ENCODE measurements at regions not wholly inside any gene's neighbourhood (a gene's known extent, or its start where the extent isn't known, plus 50 kb on each side); places are given as distances from the start of the nearest gene placed in this dataset. TPM values are rescaled to one million over a fixed set of nuclear protein-coding genes. Genes with fewer than 3 reads are reported as not detected.

GRCh38 chrX:147850875-147851274 lies 60.8 kb upstream of the FMR1 start:
- Histone ChIP-seq H3K4me2 (ENCODE audit: insufficient read depth, low read length, poor library complexity, severe bottlenecking) (no peak overlapping the region), H3K36me3 (replicated peaks in 1 of 2; ENCODE audit: control insufficient read depth in 2 of 2, insufficient read depth in 2 of 2, low read length in 2 of 2) (no peaks in the 10 kb centered on the region), H4K91ac (ENCODE audit: low read depth, low read length, poor library complexity) (no peak overlapping the region), H2AK5ac (ENCODE audit: low read depth, low read length) (no peak overlapping the region), H2BK120ac (ENCODE audit: low read depth, low read length) (no peak overlapping the region), H3K9ac (ENCODE audit: low read depth, low read length, poor library complexity) (no peak overlapping the region), H2BK12ac (ENCODE audit: low read length) (no peak overlapping the region), H2AFZ (ENCODE audit: low read length) (no peak overlapping the region), H3K79me1 (ENCODE audit: low read depth, low read length) (no peaks in the 10 kb centered on the region), H4K8ac (ENCODE audit: low read depth, low read length) (no peak overlapping the region), H3K4ac (ENCODE audit: low read length) (no peak overlapping the region), H3K9me3 (replicated peaks in 1 of 2; ENCODE audit: control insufficient read depth in 2 of 2, insufficient read depth in 1 of 2, low read depth in 1 of 2, low read length in 2 of 2) (no peaks in the 10 kb centered on the region), H3K18ac (ENCODE audit: low read length) (no peak overlapping the region), H3K14ac (ENCODE audit: low read length) (no peak overlapping the region), H3K27ac (replicated peaks; ENCODE audit: low read length) (no peak overlapping the region), H3K23ac (ENCODE audit: low read depth, low read length, poor library complexity) (no peak overlapping the region), H3K27me3 (ENCODE audit: control insufficient read depth in 3 of 3, insufficient read depth in 3 of 3, low read depth in 1 of 3, low read length in 3 of 3) (no peaks in the 10 kb centered on the region), H2BK5ac (ENCODE audit: low read length) (no peak overlapping the region), H2BK15ac (ENCODE audit: low read length) (no peak overlapping the region), H3K4me3 (ENCODE audit: low read length in 2 of 2) (no peak overlapping the region), H3K4me1 (ENCODE audit: control insufficient read depth in 2 of 2, insufficient read depth in 1 of 2, low read depth in 1 of 2, low read length in 2 of 2) (peaks cover 0 to 2% of the 10 kb centered on the region in 2 donors)
- no CpG with 5 or more reads among the region's 3 CpGs for WGBS, 2 donors (ENCODE audit: extremely low coverage in 2 of 2, insufficient read length in 2 of 2, insufficient replicate concordance in 1 of 2)
- no peak for DNase-seq (ENCODE audit: low spot score)

DNA sequence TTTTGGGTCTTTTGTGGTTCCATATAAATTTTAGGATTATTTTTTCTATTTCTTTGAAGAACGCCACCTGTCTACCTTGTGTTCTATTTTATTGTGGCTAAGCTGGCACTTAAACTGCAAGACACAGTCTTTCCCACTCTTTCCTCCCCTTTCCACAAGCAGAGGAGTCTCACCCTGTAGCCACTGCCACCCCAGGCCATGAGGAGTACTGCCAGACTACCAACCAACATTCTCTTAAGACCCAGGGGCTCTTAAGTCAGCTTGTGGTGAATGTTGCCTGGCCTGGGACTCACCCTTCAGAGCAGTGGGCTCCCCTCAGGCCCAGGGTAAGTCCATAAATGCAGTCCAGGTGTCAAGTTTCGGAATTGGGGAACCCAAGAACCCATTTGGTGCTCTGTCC lies 58.0 kb upstream of the FMR1 start:
- H3K14ac ChIP-seq (ENCODE audit: low read length): no peak overlapping the region
- peaks cover 0 to 2% of the 10 kb centered on the region in 2 donors for H3K4me1 ChIP-seq (ENCODE audit: control insufficient read depth in 2 of 2, insufficient read depth in 1 of 2, low read depth in 1 of 2, low read length in 2 of 2)
- no peak overlapping the region for H3K18ac ChIP-seq (ENCODE audit: low read length)
- no peak overlapping the region for H3K4me2 ChIP-seq (ENCODE audit: insufficient read depth, low read length, poor library complexity, severe bottlenecking)
- H2BK5ac ChIP-seq (ENCODE audit: low read length): no peak overlapping the region
- H3K4me3 ChIP-seq (ENCODE audit: low read length in 2 of 2): no peak overlapping the region
- H3K27ac ChIP-seq (replicated peaks; ENCODE audit: low read length): no peak overlapping the region
- no peaks in the 10 kb centered on the region for H3K79me1 ChIP-seq (ENCODE audit: low read depth, low read length)
- H2AFZ ChIP-seq (ENCODE audit: low read length): no peak overlapping the region
- no peak for DNase-seq (ENCODE audit: low spot score)
- H2BK120ac ChIP-seq (ENCODE audit: low read depth, low read length): no peak overlapping the region
- H4K8ac ChIP-seq (ENCODE audit: low read depth, low read length): no peak overlapping the region
- H3K9me3 ChIP-seq (replicated peaks in 1 of 2; ENCODE audit: control insufficient read depth in 2 of 2, insufficient read depth in 1 of 2, low read depth in 1 of 2, low read length in 2 of 2): no peaks in the 10 kb centered on the region
- no peaks in the 10 kb centered on the region for H3K36me3 ChIP-seq (replicated peaks in 1 of 2; ENCODE audit: control insufficient read depth in 2 of 2, insufficient read depth in 2 of 2, low read length in 2 of 2)
- no CpG with 5 or more reads among the region's 2 CpGs for WGBS, 2 donors (ENCODE audit: extremely low coverage in 2 of 2, insufficient read length in 2 of 2, insufficient replicate concordance in 1 of 2)
- no peaks in the 10 kb centered on the region for H3K27me3 ChIP-seq (ENCODE audit: control insufficient read depth in 3 of 3, insufficient read depth in 3 of 3, low read depth in 1 of 3, low read length in 3 of 3)
- no peak overlapping the region for H2AK5ac ChIP-seq (ENCODE audit: low read depth, low read length)
- no peak overlapping the region for H4K91ac ChIP-seq (ENCODE audit: low read depth, low read length, poor library complexity)
- H2BK15ac ChIP-seq (ENCODE audit: low read length): no peak overlapping the region
- H3K4ac ChIP-seq (ENCODE audit: low read length): no peak overlapping the region
- H3K23ac ChIP-seq (ENCODE audit: low read depth, low read length, poor library complexity): no peak overlapping the region
- H3K9ac ChIP-seq (ENCODE audit: low read depth, low read length, poor library complexity): no peak overlapping the region
- no peak overlapping the region for H2BK12ac ChIP-seq (ENCODE audit: low read length)

- no peak overlapping the region for H2BK12ac ChIP-seq (ENCODE audit: low read length)
- no peak overlapping the region for H2AFZ ChIP-seq (ENCODE audit: low read length)
- no peak overlapping the region for H2AK5ac ChIP-seq (ENCODE audit: low read depth, low read length)
- H3K27me3 ChIP-seq (ENCODE audit: control insufficient read depth in 3 of 3, insufficient read depth in 3 of 3, low read depth in 1 of 3, low read length in 3 of 3): no peaks in the 10 kb centered on the region
- no peak overlapping the region for H3K4me2 ChIP-seq (ENCODE audit: insufficient read depth, low read length, poor library complexity, severe bottlenecking)
- H3K23ac ChIP-seq (ENCODE audit: low read depth, low read length, poor library complexity): no peak overlapping the region
- no peak overlapping the region for H3K4ac ChIP-seq (ENCODE audit: low read length)
- no peak overlapping the region for H3K4me3 ChIP-seq (ENCODE audit: low read length in 2 of 2)
- H3K9me3 ChIP-seq (replicated peaks in 1 of 2; ENCODE audit: control insufficient read depth in 2 of 2, insufficient read depth in 1 of 2, low read depth in 1 of 2, low read length in 2 of 2): no peaks in the 10 kb centered on the region
- H4K91ac ChIP-seq (ENCODE audit: low read depth, low read length, poor library complexity): no peak overlapping the region
- no peaks in the 10 kb centered on the region for H3K36me3 ChIP-seq (replicated peaks in 1 of 2; ENCODE audit: control insufficient read depth in 2 of 2, insufficient read depth in 2 of 2, low read length in 2 of 2)
- H2BK120ac ChIP-seq (ENCODE audit: low read depth, low read length): no peak overlapping the region
- DNase-seq (ENCODE audit: low spot score): no peak
- H3K4me1 ChIP-seq (ENCODE audit: control insufficient read depth in 2 of 2, insufficient read depth in 1 of 2, low read depth in 1 of 2, low read length in 2 of 2): no peaks in the 10 kb centered on the region
- no CpG with 5 or more reads among the region's 2 CpGs for WGBS, 2 donors (ENCODE audit: extremely low coverage in 2 of 2, insufficient read length in 2 of 2, insufficient replicate concordance in 1 of 2)
- no peak overlapping the region for H3K14ac ChIP-seq (ENCODE audit: low read length)
- no peak overlapping the region for H4K8ac ChIP-seq (ENCODE audit: low read depth, low read length)
- H3K18ac ChIP-seq (ENCODE audit: low read length): no peak overlapping the region
- no peak overlapping the region for H3K27ac ChIP-seq (replicated peaks; ENCODE audit: low read length)
- no peaks in the 10 kb centered on the region for H3K79me1 ChIP-seq (ENCODE audit: low read depth, low read length)
- H2BK15ac ChIP-seq (ENCODE audit: low read length): no peak overlapping the region
- no peak overlapping the region for H2BK5ac ChIP-seq (ENCODE audit: low read length)
- no peak overlapping the region for H3K9ac ChIP-seq (ENCODE audit: low read depth, low read length, poor library complexity)
Observed at GRCh38 chrX:147859666-147860065, 52.1 kb upstream of the FMR1 start.

Small RNA genes in the stretch of these regions (small RNA-seq; reads per million reads assigned to genes)
- gene AC016925.1 (ENCODE audit: insufficient read depth) (not detected), gene AC016925.2 (ENCODE audit: insufficient read depth) (not detected), gene AL009048.1 (ENCODE audit: insufficient read depth) (not detected), gene AL096861.1 (ENCODE audit: insufficient read depth) (not detected), gene RNU6-382P (ENCODE audit: insufficient read depth) (not detected)

Data from neuronal stem cell (in vitro differentiated cells).